GF-D8 (cell line): ENCODE measurements at regions not wholly inside any gene's neighbourhood (a gene's known extent, or its start where the extent isn't known, plus 50 kb on each side); places are given as distances from the start of the nearest gene placed in this dataset.

ENCODE experiments used
- DNase-seq: peaks from one replicate; lab custom pipeline; 2025; lab: John Stamatoyannopoulos, UW

- no peak for DNase-seq
Measured at GRCh38 chr21:37967036-37967435, 50.8 kb upstream of the KCNJ6 start.

- no peak for DNase-seq
Measured at GRCh38 chr21:37968744-37969143, 52.5 kb upstream of the KCNJ6 start.

GRCh38 chr21:37970548-37970947 is 54.3 kb upstream of the KCNJ6 start:
- no peak for DNase-seq

GRCh38 chr21:37971390-37971950 is 55.2 kb upstream of the KCNJ6 start:
- DNase-seq = no peak

GRCh38 chr21:37974081-37974480 is 57.8 kb upstream of the KCNJ6 start:
- DNase-seq = no peak

- no peak for DNase-seq
Measured at GRCh38 chr21:37982496-37983318, 66.5 kb upstream of the KCNJ6 start.

- no peak for DNase-seq
Measured at GRCh38 chr21:37983336-37984095, 67.3 kb upstream of the KCNJ6 start.

- no peak for DNase-seq
Measured at GRCh38 chr21:37984416-37984815, 68.2 kb upstream of the KCNJ6 start.

- no peak for DNase-seq
Measured at GRCh38 chr21:37986000-37986399, 69.7 kb upstream of the KCNJ6 start.

- DNase-seq = no peak
Measured at GRCh38 chr21:37986751-37987399, 70.6 kb upstream of the KCNJ6 start.

GRCh38 chr21:37987668-37988067 is 71.4 kb upstream of the KCNJ6 start:
- no peak for DNase-seq

- DNase-seq = no peak
Measured at GRCh38 chr21:37993071-37993470, 76.8 kb upstream of the KCNJ6 start.

GRCh38 chr21:37994211-37994610 is 78.0 kb upstream of the KCNJ6 start:
- DNase-seq = no peak

- no peak for DNase-seq
Measured at GRCh38 chr21:38012672-38013071, 96.4 kb upstream of the KCNJ6 start.

GRCh38 chr21:38013741-38014140 is 97.5 kb upstream of the KCNJ6 start:
- no peak for DNase-seq

- no peak for DNase-seq
Measured at GRCh38 chr21:38014298-38014697, 98.0 kb upstream of the KCNJ6 start.

- no peak for DNase-seq
Measured at GRCh38 chr21:38027901-38028498, 111.7 kb upstream of the KCNJ6 start.

GRCh38 chr21:38032082-38032801 is 116.0 kb upstream of the KCNJ6 start:
- DNase-seq = no peak

- DNase-seq = no peak
Measured at GRCh38 chr21:38036016-38036415, 119.8 kb upstream of the KCNJ6 start.

- DNase-seq = no peak
Measured at GRCh38 chr21:38037416-38037815, 121.2 kb upstream of the KCNJ6 start.

GRCh38 chr21:38039369-38039768 is 123.1 kb upstream of the KCNJ6 start:
- no peak for DNase-seq
